Trophoblast cell (in vitro differentiated cells and primary cell): ENCODE measurements at regions not wholly inside any gene's neighbourhood (a gene's known extent, or its start where the extent isn't known, plus 50 kb on each side); places are given as distances from the start of the nearest gene placed in this dataset.

Source experiments
- DNase-seq, 2 donors: peaks; one replicate each; pipeline ENCODE4 v3.0.0-alpha.2; 2016
- H2AFZ ChIP-seq: 2 replicates; pipeline ENCODE4 v1.6.1; 2013; ENCODE audit warnings: low read length, moderate library complexity, mild to moderate bottlenecking; ENCODE audit not compliant: insufficient read depth, poor library complexity
- H2AK5ac ChIP-seq: 2 replicates; pipeline ENCODE4 v1.6.1; 2013; ENCODE audit warnings: mild to moderate bottlenecking, low read length
- H2BK120ac ChIP-seq: 2 replicates; pipeline ENCODE4 v1.6.1; 2013; ENCODE audit warnings: low read length, mild to moderate bottlenecking, moderate library complexity; ENCODE audit not compliant: insufficient read depth, poor library complexity
- H2BK12ac ChIP-seq: 2 replicates; pipeline ENCODE4 v1.6.1; 2013; ENCODE audit warnings: mild to moderate bottlenecking, low read length, moderate library complexity
- H2BK5ac ChIP-seq: 2 replicates; pipeline ENCODE4 v1.6.1; 2013; ENCODE audit warnings: low read length, low read depth, moderate library complexity, mild to moderate bottlenecking; ENCODE audit not compliant: poor library complexity
- H3K14ac ChIP-seq: 2 replicates; pipeline ENCODE4 v1.6.1; 2013; ENCODE audit warnings: mild to moderate bottlenecking, low read length
- H3K18ac ChIP-seq: 2 replicates; pipeline ENCODE4 v1.6.1; 2013; ENCODE audit warnings: mild to moderate bottlenecking, low read length
- H3K23ac ChIP-seq: 2 replicates; pipeline ENCODE4 v1.6.1; 2013; ENCODE audit warnings: low read length
- H3K27ac ChIP-seq: 2 replicates; pipeline ENCODE4 v1.5.1; 2013; ENCODE audit warnings: low read depth, mild to moderate bottlenecking, inconsistent platforms, low read length, moderate library complexity
- H3K27me3 ChIP-seq: 2 replicates; pipeline ENCODE4 v1.6.1; 2013; ENCODE audit warnings: inconsistent platforms, mild to moderate bottlenecking, low read length, moderate library complexity; ENCODE audit not compliant: insufficient read depth
- H3K36me3 ChIP-seq, 2 experiments: 1 replicate in 1 of 2; 2 replicates in 1 of 2; pipeline ENCODE4 v1.6.1; 2013; ENCODE audit warnings: low read length in 2 of 2, mild to moderate bottlenecking in 2 of 2, moderate library complexity in 1 of 2; ENCODE audit not compliant: insufficient read depth in 2 of 2, control insufficient read depth in 1 of 2
- H3K4ac ChIP-seq: 2 replicates; pipeline ENCODE4 v1.6.1; 2013; ENCODE audit warnings: low read depth, mild to moderate bottlenecking, low read length, moderate library complexity
- H3K4me1 ChIP-seq, 2 experiments: 1 replicate in 1 of 2; 2 replicates in 1 of 2; pipeline ENCODE4 v1.6.1; 2013; ENCODE audit warnings: low read length in 2 of 2, mild to moderate bottlenecking in 2 of 2, moderate library complexity in 1 of 2; ENCODE audit not compliant: insufficient read depth in 2 of 2, control insufficient read depth in 1 of 2
- H3K4me2 ChIP-seq: 2 replicates; pipeline ENCODE4 v1.6.1; 2013; ENCODE audit warnings: inconsistent platforms, mild to moderate bottlenecking, low read length, moderate library complexity
- H3K4me3 ChIP-seq: 2 replicates; pipeline ENCODE4 v1.5.1; 2013; ENCODE audit warnings: mild to moderate bottlenecking, low read depth, low read length, inconsistent platforms
- H3K79me1 ChIP-seq: one replicate; pipeline ENCODE4 v1.6.1; 2013; ENCODE audit warnings: low read length
- H3K79me2 ChIP-seq: 2 replicates; pipeline ENCODE4 v1.6.1; 2013; ENCODE audit warnings: low read length, mild to moderate bottlenecking; ENCODE audit not compliant: control insufficient read depth, insufficient read depth, poor library complexity
- H3K9ac ChIP-seq: 2 replicates; pipeline ENCODE4 v1.6.1; 2013; ENCODE audit warnings: mild to moderate bottlenecking, low read length
- H3K9me3 ChIP-seq: 2 replicates; pipeline ENCODE4 v1.6.1; 2013; ENCODE audit warnings: low read depth, mild to moderate bottlenecking, control low read depth, inconsistent platforms, low read length; ENCODE audit not compliant: insufficient read depth
- H4K12ac ChIP-seq: 2 replicates; pipeline ENCODE4 v1.6.1; 2013; ENCODE audit warnings: low read depth, mild to moderate bottlenecking, low read length, moderate library complexity
- H4K8ac ChIP-seq: 2 replicates; pipeline ENCODE4 v1.6.1; 2013; ENCODE audit warnings: low read depth, mild to moderate bottlenecking, low read length, moderate library complexity
- H4K91ac ChIP-seq: one replicate; pipeline ENCODE4 v1.6.1; 2013; ENCODE audit warnings: low read depth, mild to moderate bottlenecking, low read length, moderate library complexity
- WGBS: extraction: QIAGEN DNeasy Blood & Tissue Kit; methylation state at CpG from one replicate; pipeline ENCODE4 v1.1.7; 2013; ENCODE audit warnings: missing lambda C conversion rate; ENCODE audit not compliant: insufficient read length, insufficient coverage; ENCODE audit errors: extremely low coverage; 5-methylcytosine and 5-hydroxymethylcytosine counted together

- Histone ChIP-seq H3K27me3 (no peaks in the 10 kb centered on the region), H3K79me1 (no peaks in the 10 kb centered on the region), H2AFZ (no peak overlapping the region), H2BK12ac (no peak overlapping the region), H4K12ac (no peak overlapping the region), H3K14ac (no peak overlapping the region), H3K4me3 (no peak overlapping the region), H3K79me2 (no peaks in the 10 kb centered on the region), H2BK120ac (no peak overlapping the region), H3K4me1 (no peaks in the 10 kb centered on the region), H3K9ac (no peak overlapping the region), H4K91ac (no peak overlapping the region), H3K9me3 (no peaks in the 10 kb centered on the region), H3K4me2 (no peak overlapping the region), H2BK5ac (no peak overlapping the region), H3K4ac (no peak overlapping the region), H3K23ac (no peak overlapping the region), H3K36me3 (no peaks in the 10 kb centered on the region), H4K8ac (no peak overlapping the region), H3K18ac (no peak overlapping the region), H2AK5ac (no peak overlapping the region), H3K27ac (no peak overlapping the region)
- no peak for DNase-seq
- no CpG with 5 or more reads among the region's 5 CpGs for WGBS
Measured at GRCh38 chr6:3944246-3944645, 95.1 kb downstream of the FAM50B start.

- Histone ChIP-seq H3K36me3 (no peaks in the 10 kb centered on the region), H3K9ac (no peak overlapping the region), H4K12ac (no peak overlapping the region), H3K4me3 (no peak overlapping the region), H3K27me3 (no peaks in the 10 kb centered on the region), H3K18ac (no peak overlapping the region), H2BK120ac (no peak overlapping the region), H3K4me2 (no peak overlapping the region), H4K91ac (no peak overlapping the region), H3K14ac (no peak overlapping the region), H3K23ac (no peak overlapping the region), H2BK12ac (no peak overlapping the region), H3K9me3 (no peaks in the 10 kb centered on the region), H4K8ac (no peak overlapping the region), H2BK5ac (no peak overlapping the region), H2AFZ (no peak overlapping the region), H2AK5ac (no peak overlapping the region), H3K27ac (no peak overlapping the region), H3K4ac (no peak overlapping the region), H3K4me1 (no peaks in the 10 kb centered on the region), H3K79me1 (no peaks in the 10 kb centered on the region), H3K79me2 (no peaks in the 10 kb centered on the region)
- DNase-seq, result no peak
- WGBS, result no CpG with 5 or more reads among the region's 12 CpGs
Measured at GRCh38 chr6:3946778-3947177, 97.6 kb downstream of the FAM50B start.

GRCh38 chr6:3948866-3949265, 99.7 kb downstream of the FAM50B start:
- H4K12ac ChIP-seq, result no peak overlapping the region
- WGBS, result no CpG with 5 or more reads among the region's 4 CpGs
- no peaks in the 10 kb centered on the region for H3K79me2 ChIP-seq

GRCh38 chr6:3949521-3949920, 100.3 kb downstream of the FAM50B start:
- no peak overlapping the region for H3K4me3 ChIP-seq
- no peak overlapping the region for H4K12ac ChIP-seq

More at GRCh38 chr6:3948866-3949265, 99.7 kb downstream of the FAM50B start:
- H3K27me3 ChIP-seq, result no peaks in the 10 kb centered on the region
- H2BK5ac ChIP-seq, result no peak overlapping the region
- H3K9me3 ChIP-seq, result no peaks in the 10 kb centered on the region
- H2BK12ac ChIP-seq, result no peak overlapping the region
- H3K4ac ChIP-seq, result no peak overlapping the region
- no peak overlapping the region for H2BK120ac ChIP-seq
- H3K9ac ChIP-seq, result no peak overlapping the region
- no peak overlapping the region for H3K4me3 ChIP-seq
- H4K8ac ChIP-seq, result no peak overlapping the region
- DNase-seq, result peak; percentile 18 to 85
- H3K36me3 ChIP-seq, result no peaks in the 10 kb centered on the region
- H2AFZ ChIP-seq, result no peak overlapping the region
- no peak overlapping the region for H3K14ac ChIP-seq
- H2AK5ac ChIP-seq, result no peak overlapping the region
- H3K79me1 ChIP-seq, result no peaks in the 10 kb centered on the region
- H3K18ac ChIP-seq, result no peak overlapping the region
- no peak overlapping the region for H3K4me2 ChIP-seq
- no peak overlapping the region for H3K23ac ChIP-seq
- no peak overlapping the region for H3K27ac ChIP-seq
- no peak overlapping the region for H4K91ac ChIP-seq
- no peaks in the 10 kb centered on the region for H3K4me1 ChIP-seq

More at GRCh38 chr6:3949521-3949920, 100.3 kb downstream of the FAM50B start:
- Histone ChIP-seq H2BK12ac (no peak overlapping the region), H3K14ac (no peak overlapping the region), H3K4me1 (no peaks in the 10 kb centered on the region), H3K4me2 (no peak overlapping the region), H3K4ac (no peak overlapping the region), H3K9me3 (no peaks in the 10 kb centered on the region), H2BK120ac (no peak overlapping the region), H4K91ac (no peak overlapping the region), H3K18ac (no peak overlapping the region), H2AFZ (no peak overlapping the region), H3K27me3 (no peaks in the 10 kb centered on the region), H3K27ac (no peak overlapping the region), H3K36me3 (no peaks in the 10 kb centered on the region), H4K8ac (no peak overlapping the region), H3K79me2 (no peaks in the 10 kb centered on the region), H3K79me1 (no peaks in the 10 kb centered on the region), H2AK5ac (no peak overlapping the region), H3K9ac (no peak overlapping the region), H3K23ac (no peak overlapping the region), H2BK5ac (no peak overlapping the region)
- WGBS, result no CpG with 5 or more reads among the region's 6 CpGs
- no peak for DNase-seq
